HG02588 (cell line): ENCODE measurements at regions not wholly inside any gene's neighbourhood (a gene's known extent, or its start where the extent isn't known, plus 50 kb on each side); places are given as distances from the start of the nearest gene placed in this dataset.
"Not testable (repeated sequence)": the region's sequence is repeated elsewhere in the genome, so short reads cannot be mapped to it uniquely, and the experiment has no call there.

Experiments
- ATAC-seq: cut with Tn5 transposase; IDR thresholded peaks from one replicate; pipeline ENCODE4 v1.9.1; 2021; ENCODE audit warnings: mild to moderate bottlenecking, moderate library complexity; ENCODE audit not compliant: unreplicated experiment

GRCh38 chr13:58476206-58476918 is 844.8 kb downstream of the PCDH17 start:
- no peak for ATAC-seq

- ATAC-seq, result no peak
Observed at GRCh38 chr13:58478858-58479257, 847.3 kb downstream of the PCDH17 start.

- no peak for ATAC-seq
Observed at GRCh38 chr13:58480061-58480460, 848.5 kb downstream of the PCDH17 start.

DNA sequence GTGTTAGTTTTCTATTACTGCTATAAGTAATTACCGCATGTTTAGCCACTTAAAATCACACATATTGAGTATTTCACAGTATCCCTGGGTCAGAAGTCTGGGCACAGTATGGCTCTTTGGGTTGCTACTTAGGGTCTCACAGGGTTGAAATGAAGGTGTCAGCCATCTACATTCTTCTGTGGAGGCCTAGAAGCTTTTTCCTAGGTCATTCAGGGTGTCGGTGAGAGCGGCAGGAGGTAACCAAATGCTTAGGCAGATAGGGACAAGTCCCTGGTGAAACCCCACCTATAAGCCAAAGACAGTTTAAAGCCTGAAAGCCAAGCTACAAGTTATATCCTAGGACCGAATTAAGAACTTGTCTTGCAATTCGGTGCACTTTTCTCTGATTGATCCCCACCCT is 856.7 kb downstream of the PCDH17 start:
- ATAC-seq, result no peak

DNA sequence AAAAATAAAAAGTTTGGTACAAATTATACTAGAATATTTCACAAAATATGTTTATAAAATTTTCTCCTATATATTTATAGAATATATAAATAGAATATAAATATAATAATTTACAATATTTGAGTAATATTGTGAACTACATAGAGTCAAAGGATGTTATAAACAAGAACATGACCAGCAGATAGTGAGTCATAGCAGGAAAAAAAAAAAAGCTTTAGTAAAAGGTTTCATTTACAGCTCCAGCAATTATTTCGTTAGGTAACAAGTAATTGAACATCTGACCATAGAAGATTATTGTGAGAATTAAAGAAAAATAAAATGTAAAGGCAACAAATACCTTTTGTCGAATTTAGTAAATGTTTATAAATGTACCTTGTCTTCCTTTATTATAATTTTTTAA is 864.1 kb downstream of the PCDH17 start:
- no peak for ATAC-seq

DNA sequence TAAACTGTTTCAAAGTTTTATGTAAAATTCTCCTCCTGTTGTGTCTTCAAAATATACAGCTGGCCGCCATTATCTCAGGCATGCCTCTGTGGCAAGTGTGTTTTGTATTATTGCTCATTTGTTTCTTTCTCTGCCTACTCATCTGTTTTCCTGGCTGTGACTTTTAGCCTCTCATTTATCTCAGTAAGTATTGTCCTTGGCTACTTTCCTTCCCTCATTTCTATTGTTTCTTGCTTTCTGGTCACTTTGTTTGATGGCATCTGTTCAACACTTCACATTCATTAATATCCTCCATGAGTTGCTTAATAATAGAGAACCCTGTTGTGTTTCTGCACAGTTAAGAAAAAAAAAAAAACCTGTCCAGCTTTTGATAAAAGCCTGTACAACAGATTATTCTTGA is 869.4 kb downstream of the PCDH17 start:
- no peak for ATAC-seq

GRCh38 chr13:58504202-58504700 is 872.7 kb downstream of the PCDH17 start:
- ATAC-seq, result not testable (repeated sequence)

GRCh38 chr13:58505262-58505920 is 873.8 kb downstream of the PCDH17 start:
- ATAC-seq, result not testable (repeated sequence)

DNA sequence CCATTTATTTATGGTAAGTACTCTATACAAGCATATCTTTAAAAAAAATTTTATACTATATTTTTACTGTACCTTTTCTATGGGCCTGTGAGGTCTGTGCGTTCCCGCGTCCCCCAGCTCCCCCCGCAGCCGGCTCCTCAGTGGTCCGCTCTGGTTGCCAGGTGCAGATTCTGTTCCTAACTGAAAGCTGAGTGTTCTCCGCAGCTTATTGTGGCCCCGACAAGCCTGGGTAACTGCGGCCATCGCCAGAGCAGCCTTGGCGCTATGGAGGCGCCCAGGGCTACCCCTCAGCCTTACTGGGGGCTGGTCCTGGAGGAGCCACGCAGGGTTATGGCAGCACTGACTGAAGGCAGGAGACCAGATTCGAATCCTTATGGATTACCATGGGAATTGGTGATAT is 896.8 kb downstream of the PCDH17 start:
- ATAC-seq, result no peak

DNA sequence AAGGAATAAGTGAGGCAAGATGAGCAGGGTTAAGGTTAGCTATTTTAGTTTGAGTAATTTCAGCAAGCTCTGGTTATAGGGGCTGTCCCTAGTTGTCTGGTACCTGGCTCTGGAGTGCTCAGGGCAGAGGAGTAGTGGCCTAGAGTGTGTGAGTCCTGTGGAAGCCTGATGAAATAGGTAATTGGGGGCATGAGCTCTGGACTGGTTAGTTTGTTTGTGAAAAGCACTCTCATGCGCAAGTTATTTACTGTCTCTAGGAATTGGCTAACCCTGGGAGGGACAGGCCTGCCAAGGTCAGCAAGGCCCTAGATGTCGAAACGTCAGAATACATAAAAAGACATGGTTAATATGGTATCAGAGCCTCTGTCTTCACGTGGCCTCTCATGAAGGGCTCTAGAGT is 900.1 kb downstream of the PCDH17 start:
- no peak for ATAC-seq

DNA sequence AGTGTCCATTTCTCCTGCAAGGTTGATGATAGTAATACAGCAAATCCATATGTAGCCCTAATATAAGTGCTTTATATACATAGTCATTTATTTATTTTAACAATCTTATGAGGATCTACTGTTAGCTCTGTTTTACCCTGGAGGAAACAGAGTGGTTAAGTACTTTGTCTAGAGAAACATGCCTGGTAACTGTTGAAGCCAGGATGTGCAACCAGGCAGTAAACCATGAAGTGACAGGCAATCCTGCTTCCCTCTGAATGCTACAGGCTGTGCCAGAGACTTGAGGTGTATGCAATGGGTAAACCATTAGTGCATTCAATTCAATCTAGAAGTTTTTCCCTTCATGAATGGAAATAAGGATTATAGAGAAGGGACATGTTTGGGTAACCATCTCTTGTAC is 911.0 kb downstream of the PCDH17 start:
- no peak for ATAC-seq

- ATAC-seq, result no peak
Observed at GRCh38 chr13:58547419-58547818, 915.9 kb downstream of the PCDH17 start.

- ATAC-seq, result no peak
Observed at GRCh38 chr13:58566176-58566575, 934.6 kb downstream of the PCDH17 start.

GRCh38 chr13:58573743-58574142 is 942.2 kb downstream of the PCDH17 start:
- ATAC-seq, result no peak

DNA sequence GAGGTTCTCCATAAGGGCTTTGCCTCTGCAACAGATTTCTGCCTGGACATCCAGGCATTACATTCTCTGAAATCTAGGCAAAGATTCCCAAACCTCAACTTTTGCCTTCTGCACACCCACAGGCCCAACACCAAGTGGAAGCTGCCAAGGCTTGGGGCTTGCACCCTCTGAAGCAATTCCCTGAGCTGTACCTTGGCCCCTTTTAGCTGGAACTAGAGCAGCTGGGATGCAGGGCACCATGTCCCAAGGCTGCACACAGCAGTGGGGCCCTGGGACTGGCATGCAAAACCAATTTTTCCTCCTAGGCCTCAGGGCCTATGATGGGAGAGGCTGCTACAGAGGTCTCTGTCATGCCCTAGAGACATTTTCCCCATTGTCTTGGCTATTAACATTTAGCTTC is 943.2 kb downstream of the PCDH17 start:
- no peak for ATAC-seq

DNA sequence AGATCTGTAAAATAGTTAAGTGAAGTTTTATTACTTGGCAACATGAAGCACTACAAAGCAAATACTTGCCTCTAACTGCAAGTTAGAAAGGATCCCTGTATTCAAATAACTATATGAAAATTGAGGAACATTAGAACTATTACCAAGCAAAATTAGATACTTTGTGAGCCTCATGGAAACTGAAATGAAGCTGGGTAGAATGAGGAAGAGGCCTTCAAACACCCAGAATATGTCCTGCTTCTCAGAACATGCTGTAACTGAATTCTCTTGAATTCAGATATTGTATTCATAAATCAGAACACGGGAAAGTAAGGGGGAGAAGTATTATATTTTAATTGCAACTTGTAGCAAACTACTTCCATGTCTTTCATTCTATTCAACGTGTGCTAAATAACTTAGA is 947.9 kb downstream of the PCDH17 start:
- no peak for ATAC-seq

DNA sequence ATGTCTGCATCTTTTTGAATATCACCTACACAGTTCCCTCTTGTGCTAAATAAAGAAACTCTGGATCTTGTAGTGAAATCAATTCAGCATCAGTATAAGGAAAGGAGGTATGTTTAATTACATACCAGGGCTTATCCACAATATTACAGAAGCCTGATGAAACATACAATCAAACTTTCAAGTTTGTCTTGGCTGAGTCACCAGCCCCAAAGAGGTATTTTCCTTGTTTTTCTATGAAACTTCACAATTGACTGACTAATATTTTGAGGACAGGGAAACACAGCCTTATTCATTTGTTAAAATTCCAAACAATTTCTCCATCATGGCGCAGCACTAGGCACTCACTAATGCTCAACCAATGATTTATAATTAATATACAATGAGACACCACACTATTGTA is 952.4 kb downstream of the PCDH17 start:
- no peak for ATAC-seq

- no peak for ATAC-seq
Observed at GRCh38 chr13:58584610-58585009, 953.1 kb downstream of the PCDH17 start.

GRCh38 chr13:58587183-58587582 is 955.6 kb downstream of the PCDH17 start:
- peak; percentile 99 for ATAC-seq

- no peak for ATAC-seq
Observed at GRCh38 chr13:58592052-58592451, 960.5 kb downstream of the PCDH17 start.

GRCh38 chr13:58592786-58593185 is 961.2 kb downstream of the PCDH17 start:
- no peak for ATAC-seq
